ENCODE measurements at regions not wholly inside any gene's neighbourhood (a gene's known extent, or its start where the extent isn't known, plus 50 kb on each side); places are given as distances from the start of the nearest gene placed in this dataset.
"Not testable (repeated sequence)": the region's sequence is repeated elsewhere in the genome, so short reads cannot be mapped to it uniquely, and the experiment has no call there.

DNA sequence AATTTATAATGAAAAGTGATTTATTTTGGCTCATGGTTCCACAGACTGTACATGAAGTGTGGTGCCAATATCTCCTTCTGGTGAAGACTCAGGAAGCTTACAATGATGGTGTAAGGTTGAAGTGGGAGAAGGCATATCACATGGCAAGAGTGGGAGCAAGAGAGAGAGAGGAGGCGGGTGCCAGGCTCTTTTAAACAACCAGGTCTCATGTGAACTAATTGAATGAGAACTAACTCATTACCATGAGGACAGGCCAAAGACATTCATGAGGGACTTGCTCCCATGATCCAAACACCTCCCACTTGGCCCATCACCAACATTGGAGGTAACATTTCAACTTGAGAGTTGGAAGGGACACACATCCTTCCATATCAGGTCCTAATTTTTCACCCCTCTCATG lies 155.2 kb downstream of the SLC38A4 start:
- no peak for DNase-seq (ENCODE audit: extremely low read depth in 1 of 2, low read depth in 1 of 2)

DNA sequence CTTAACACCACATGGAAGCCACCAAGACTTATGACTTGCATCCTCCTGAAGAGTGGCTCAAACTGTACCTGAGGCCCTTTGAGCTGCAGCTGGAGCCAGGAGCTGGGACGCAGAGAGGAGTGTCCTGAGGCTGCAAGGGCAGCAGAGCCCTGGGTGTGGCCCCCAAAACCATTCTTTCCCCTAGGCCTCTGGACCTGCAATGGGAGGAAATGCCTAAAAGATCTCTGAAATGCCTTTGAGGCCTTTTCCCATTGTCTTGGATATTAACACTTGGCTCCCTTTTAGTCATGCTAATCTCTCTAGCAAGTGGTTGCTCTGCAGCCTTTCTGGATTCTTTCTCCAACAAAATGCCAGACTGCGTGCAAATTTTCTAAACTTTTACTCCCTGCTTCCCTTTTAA lies 156.1 kb downstream of the SLC38A4 start:
- no peak for DNase-seq (ENCODE audit: extremely low read depth in 1 of 2, low read depth in 1 of 2)

DNA sequence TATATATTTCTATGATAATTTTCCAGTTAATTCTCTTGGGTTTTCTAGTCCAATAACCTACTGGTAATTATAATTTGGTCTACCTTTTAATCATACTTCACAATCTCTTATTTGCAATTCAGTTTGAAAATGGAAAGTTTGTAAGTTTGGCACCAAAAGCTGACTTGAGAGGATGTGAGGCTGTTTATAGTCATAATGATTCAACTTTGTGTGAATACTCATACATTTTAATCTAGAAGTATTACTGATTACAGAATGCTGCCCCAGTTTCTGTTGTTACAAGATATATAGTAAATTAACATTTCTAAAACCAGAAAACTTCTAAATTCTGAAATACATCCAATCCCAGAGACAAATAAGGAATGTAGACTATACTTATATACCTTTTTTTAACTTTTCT lies 158.2 kb downstream of the SLC38A4 start:
- DNase-seq (ENCODE audit: extremely low read depth in 1 of 2, low read depth in 1 of 2) = no peak

DNA sequence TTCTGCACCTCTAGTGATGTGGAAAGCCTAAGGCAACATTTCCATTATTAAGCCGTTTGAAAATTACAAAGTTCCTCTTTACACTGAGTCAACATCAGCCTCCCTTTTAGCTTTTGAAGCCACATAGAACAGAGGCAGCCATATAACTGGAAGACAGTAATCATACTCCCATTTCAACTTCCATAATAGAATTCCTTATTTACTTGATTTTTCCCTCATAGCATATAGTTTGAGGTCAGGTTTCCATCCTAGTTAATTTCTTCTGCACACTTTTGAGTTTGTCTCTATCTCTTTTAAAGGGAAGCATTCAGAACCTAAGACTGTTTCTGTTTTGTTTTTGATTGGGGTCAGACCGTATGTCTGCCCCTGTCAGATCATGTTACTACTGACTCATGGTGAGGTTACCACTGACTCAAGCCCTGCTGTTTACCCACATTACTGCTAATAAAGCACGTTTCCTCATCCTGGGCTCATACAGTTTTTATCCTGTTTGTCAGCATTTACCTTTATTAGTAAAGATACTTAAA lies 161.0 kb downstream of the SLC38A4 start:
- peak in 1 of 2 donors; percentile 18 for DNase-seq (ENCODE audit: extremely low read depth in 1 of 2, low read depth in 1 of 2)

DNA sequence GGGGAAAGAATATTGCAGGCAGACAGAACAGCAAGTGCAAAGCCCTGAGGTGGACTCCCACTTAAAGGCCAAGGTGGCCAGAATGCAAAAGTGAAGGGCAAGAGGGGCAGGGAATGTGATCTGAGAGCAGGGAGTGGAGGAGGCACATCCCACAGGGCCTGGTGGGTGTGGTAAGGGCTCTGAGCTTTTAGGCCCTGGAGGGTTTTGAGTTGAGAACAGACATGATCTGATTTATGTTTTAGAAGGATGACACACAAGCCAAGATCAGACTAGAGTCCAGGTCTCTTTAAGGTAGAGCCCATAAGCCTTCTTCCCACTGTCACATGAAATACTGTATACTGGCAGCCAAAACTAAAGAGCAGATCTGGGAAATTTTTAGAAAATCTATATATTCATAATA lies 162.5 kb downstream of the SLC38A4 start:
- DNase-seq (ENCODE audit: extremely low read depth in 1 of 2, low read depth in 1 of 2) = no peak

DNA sequence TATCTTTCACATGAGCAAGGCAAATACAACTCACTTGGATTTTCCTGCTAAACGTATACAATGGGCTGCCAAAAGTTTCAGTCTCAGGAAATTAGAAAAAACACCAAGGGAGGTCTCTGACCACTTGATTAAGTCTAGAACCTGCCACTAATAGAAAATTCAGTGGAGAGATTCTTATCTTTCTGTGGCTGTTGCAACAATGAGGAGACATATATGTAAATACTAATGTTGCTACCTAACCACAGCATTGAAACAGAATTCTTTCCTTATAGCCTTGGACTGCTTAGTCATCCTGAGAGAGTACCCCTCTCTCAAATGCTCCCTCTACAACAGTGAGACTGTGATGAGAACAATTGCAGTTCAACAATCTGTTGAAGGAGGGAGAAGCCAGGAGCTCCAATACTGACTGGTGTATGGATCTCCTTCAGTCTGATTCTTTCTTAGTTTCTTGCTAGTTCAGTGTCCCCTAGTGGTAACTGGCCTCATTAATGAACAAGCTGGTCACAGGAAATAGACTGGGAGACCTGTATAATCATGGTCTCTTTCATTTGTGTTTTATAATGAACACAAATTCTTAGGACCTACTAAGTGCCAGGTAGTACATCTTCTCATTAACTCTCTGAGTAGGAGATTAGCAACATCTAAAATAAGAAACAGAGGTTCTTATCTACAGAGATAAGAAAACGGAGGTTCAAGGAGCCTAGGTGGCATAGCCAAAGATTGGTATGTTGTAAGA lies 164.5 kb downstream of the SLC38A4 start:
- DNase-seq (ENCODE audit: extremely low read depth in 1 of 2, low read depth in 1 of 2) = no peak

DNA sequence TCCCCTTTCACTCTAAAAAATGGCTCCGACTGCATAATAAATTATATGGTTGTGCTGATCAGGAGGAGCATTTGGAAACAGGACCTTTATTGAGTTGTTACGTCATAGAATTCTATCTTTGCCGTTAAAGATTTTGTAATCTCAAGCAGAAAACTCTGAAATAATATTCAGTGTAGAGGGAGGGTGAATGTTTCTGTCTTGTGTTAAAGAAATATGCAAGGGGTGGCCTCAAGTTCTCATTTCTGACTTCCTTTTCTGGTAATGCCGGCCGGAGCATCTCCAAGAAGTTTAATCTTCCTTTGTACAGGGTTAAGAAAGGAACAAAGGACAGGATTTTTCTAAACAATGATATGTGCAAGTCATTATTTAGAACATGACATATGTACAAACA lies 165.1 kb downstream of the SLC38A4 start:
- DNase-seq (ENCODE audit: extremely low read depth in 1 of 2, low read depth in 1 of 2) = no peak

DNA sequence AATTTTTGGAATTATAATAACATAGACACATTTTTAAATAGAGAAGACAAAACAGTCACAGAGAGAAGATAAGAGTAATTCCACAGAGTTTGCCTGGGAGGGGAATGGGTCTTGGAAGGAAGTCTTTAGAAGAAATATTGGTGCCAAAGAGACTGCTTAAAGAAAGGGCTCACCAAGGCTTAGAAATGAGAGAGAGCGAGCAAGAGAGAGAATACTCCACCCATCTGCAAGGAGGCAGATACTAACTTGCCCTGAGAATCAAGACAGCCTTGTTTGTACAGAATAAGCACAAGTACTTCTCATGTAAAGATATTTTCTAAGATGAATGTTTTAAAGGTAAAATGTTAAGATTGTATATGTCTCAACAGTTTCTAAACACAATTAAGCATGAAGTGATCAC lies 165.5 kb downstream of the SLC38A4 start:
- DNase-seq (ENCODE audit: extremely low read depth in 1 of 2, low read depth in 1 of 2) = no peak

DNA sequence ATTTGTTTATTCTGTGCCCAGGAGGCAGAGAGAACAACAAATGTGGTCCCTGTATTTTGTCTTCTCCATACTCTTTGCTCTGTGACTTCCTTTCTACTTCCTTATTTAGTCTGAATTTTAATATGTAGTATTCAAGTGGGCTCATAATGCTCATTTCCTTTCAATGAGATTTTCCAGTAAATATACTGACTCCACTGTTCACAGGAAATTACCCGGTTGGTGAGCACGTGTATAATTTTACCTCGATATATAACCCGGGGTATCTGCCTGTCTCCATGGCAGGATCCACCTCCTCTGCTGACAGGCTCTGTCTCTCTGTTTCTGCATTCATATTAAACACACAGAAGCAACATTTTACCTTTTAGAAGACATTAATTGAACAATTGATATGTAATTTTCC lies 166.0 kb downstream of the SLC38A4 start:
- DNase-seq (ENCODE audit: extremely low read depth in 1 of 2, low read depth in 1 of 2) = no peak

DNA sequence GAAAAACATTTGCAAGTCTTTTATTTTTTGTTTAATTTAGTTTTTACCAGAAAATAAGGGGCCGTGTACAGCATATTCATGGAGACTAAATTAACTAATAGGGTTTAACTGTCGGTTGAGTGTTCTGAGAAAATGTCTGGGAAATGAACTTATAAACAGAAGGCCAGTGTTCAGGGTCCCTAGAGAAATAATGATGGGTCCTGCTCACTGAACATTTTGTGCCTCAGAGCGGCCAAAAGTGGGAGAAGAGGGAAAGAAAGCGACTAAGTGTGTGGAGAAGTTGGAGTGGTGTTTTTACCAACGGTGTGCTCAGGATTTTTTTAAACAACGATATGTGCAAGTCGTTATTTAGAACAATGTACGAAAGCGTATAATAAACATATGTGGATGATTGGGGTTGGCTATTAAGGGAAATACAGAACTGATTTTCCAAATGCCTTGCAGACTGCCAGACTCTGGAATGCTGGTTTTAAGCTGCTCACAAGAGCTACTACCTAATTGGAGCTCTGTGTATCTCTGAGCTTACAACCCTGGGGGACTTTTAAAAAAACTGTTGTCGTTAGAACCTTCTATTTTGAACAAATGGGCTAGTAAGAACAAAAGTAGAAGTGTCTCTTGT lies 166.7 kb downstream of the SLC38A4 start:
- no peak for DNase-seq (ENCODE audit: extremely low read depth in 1 of 2, low read depth in 1 of 2)

DNA sequence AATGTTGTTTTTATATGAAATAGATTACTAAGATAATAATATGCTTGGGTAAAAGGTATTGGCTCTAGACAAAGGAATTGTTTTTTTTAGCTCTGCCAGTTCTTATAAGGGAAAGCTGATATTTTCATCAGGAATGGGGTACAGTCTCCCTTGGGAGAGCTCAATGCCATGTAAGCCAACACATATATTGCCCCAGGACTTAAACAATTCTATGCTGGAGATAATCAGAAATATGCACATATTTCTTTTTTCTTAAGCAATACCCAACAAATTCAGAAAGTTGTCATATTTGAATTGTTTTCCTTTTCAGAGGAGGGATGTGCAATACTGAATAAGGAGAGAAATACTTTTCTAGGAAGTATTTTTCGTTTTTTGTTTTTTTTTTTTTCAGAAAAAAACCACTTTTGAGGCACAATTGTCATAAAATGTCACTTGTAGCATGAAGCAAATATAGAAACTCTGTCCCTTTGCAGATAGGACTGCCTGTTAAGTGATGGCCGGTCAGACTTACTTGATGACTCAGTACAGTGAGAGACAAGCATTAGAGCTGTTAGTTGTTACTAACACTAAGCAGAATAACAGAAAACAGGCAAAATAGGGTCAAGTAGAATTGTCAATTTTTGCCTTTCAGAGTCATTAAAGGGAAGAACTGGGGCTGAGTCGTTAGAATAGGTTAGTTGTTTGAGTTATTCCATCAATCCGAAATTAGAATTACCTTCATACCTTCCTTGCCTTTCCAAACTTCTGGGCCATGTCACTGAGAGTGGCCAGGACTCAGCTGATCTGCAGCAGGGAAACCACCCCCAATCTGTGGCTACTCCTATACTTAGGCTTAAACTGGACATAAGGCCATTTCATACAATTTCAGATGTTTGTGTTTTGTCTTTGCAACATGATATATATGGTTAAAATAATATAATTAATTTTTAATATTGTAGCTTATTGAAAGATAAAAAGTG lies 168.1 kb downstream of the SLC38A4 start:
- no peak for DNase-seq (ENCODE audit: extremely low read depth in 1 of 2, low read depth in 1 of 2)

DNA sequence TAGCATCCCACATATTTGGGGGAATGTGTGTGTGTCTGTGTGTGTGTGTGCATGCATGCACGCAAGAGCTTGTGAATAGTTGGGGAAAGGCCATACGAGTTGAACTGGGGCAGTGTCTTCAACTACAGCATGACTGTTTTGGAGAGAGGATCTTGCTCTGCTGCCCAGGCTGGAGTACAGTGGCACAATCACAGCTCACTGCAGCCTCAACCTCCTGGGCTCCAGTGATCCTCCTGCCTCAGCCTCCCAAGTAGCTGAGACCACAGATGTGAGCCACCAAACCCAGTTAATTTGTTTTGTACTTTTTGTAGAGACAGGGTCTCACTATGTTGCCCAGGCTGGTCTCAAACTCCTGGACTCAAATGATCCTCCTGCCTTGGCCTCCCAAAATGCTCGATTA lies 169.8 kb downstream of the SLC38A4 start:
- not testable (repeated sequence) for DNase-seq (ENCODE audit: extremely low read depth in 1 of 2, low read depth in 1 of 2)

DNA sequence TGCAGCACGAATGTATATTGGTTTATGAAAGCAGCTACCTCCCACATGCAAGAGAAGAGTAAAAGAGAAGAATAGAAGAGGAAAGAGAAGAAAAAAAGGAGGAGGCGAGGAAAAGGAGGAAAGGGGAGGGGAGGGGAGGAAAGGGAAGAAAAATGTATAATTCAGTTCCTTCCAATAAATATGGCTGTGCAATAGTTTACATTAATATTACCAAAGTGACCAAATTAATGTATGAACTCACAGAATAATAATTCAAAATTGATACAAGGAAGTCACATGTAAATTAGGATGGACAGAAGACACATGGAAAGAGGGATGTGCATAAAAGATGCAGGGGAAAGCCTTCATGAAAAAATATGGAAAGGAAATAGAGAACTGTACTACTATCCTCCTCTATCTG lies 172.5 kb downstream of the SLC38A4 start:
- DNase-seq (ENCODE audit: extremely low read depth in 1 of 2, low read depth in 1 of 2) = no peak

DNA sequence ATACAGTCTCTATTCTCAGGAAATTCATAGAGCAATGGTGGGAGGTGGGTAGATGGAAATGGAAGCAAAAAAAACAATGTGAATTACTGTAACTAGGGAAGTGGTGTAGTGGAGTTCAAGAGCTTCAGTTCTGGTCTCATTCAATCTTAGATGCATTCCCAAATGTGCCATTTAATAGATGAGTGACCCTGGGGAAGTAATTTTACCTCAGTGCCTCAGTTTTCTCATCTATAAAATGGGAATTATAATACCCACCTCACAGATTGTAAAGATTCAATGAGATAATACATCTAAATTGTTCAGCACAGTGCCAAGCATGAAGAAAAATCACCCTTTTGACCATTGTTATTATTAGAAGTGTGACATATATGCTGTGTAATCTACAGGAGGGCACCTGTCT lies 173.1 kb downstream of the SLC38A4 start:
- no peak for DNase-seq (ENCODE audit: extremely low read depth in 1 of 2, low read depth in 1 of 2)

DNA sequence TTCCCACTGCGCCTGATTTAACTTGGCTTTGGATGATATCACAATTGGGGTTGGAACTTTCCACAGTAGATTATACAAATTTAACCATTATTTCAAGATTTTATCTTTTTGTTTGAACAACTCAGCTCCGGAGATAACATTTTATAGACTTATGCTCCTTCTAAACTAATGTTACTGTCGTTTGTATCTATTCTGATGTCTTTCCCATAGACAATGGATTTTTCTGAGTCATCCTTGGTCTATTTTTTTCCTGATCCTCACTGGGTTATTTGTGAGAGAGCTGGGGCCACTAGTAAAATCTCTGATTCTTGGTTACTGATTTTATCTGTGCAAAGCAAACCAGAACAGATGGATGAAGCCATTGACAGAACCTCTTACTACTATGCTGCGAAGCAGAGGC lies 175.1 kb downstream of the SLC38A4 start:
- DNase-seq (ENCODE audit: extremely low read depth in 1 of 2, low read depth in 1 of 2) = no peak

DNA sequence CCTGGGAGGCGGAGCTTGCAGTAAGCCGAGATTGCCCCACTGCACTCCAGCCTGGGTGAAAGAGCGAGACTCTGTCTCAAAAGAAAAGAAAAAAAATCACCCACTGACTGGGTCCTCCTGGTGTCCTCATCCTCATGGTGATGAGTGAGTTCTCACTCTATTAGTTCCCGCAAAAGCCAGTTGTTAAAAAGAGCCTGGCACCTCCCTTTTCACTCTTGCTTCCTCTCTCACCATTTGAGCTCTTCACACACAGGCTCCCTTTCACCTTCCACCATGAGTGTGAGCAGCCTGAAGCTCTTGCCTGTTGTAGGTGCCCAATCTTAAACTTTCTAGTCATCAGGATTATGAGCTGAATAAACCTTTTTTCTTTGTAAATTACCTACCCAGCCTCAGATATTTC lies 176.4 kb downstream of the SLC38A4 start:
- DNase-seq (ENCODE audit: extremely low read depth in 1 of 2, low read depth in 1 of 2) = no peak

DNA sequence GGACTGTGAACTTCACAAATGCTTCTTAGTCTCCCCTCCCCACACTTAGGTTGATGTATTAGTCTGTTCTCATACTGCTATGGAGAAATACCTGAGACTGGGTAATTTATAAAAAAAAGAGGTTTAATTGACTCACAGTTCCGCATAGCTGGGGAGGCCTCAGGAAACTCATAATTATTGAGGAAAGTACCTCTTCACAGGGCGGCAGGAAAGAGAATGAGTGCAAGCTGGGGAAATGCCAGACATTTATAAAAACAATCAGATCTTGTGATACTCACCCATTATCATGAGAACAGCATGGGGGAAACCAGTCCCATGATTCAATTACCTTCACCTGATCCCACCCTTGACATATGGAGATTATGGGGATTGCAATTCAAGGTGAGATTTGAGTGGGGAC lies 178.8 kb downstream of the SLC38A4 start:
- DNase-seq (ENCODE audit: extremely low read depth in 1 of 2, low read depth in 1 of 2) = no peak

DNA sequence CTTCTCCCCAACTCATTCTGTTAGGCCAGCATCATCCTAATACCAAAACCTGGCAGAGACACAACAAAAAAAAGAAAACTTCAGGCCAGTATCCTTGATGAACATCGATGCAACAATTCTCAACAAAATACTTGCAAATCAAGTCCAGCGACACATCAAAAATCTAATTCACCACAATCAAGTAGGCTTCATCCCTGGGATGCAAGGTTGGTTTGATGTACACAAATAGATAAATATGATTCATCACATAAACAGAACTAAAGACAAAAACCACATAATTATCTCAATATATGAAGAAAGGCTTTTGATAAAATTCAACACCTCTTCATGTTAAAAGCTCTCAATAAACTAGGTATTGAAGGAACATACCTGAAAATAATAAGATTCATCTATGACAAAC lies 184.1 kb downstream of the SLC38A4 start:
- not testable (repeated sequence) for DNase-seq (ENCODE audit: extremely low read depth in 1 of 2, low read depth in 1 of 2)

DNA sequence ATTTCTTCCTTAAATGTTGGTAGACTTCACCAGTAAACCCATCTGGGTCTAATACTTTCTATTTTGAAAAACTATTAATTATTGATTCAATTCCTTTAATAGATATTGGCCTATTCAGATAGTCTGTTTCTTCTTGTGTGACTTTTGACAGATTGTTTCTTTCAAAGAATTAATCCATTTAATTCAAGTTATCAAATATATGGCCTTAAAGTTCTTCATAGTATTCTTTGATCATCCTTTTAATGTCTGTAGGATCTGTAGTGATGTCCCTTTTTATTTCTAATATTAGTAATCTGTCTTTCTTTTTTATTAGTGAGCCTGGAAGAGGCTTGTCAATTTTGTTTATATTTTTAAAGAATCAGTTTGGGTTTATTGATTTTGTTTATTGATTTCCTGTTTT lies 190.0 kb downstream of the SLC38A4 start:
- no peak for DNase-seq (ENCODE audit: extremely low read depth in 1 of 2, low read depth in 1 of 2)

DNA sequence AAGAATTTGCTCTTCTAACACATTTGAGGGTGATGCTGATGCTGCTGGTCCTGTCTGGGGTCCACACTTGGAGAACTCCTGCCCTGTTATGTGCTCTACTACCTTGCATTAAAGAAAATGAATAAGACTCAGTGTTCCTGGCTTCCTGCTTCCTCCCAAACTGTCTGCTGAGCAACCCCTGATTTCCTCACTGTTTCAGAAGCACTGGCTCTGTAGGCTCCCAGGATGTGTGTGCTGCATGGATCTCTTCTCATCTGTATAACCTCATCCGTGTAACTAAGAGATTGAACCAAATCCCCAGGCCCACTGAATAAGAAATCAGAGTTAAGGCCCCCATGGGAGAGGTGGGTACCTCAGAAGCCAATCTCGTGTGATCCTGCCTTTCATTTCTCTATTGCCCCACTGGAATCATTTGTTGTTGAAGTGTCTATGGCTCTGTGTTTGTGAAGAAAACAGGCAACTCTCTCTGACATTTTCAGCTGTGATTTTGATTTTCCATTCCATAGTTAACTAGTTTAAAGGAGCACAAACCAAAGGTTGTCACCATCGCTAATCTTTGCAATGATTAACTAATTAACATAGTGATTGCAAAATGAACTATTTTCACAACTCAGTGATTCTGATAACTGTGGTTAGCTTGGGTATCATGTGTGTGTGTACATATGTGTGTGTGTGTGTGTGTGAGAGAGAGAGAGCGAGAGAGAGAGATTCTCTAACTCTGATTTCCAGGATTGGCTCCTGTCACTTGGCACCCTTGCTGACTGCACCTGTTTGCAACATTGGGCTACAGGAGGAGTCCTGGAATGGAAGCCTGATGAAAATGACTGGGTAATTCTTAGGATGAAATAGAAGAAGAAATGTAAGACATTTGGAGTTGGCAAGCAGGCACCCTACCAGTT lies 196.2 kb downstream of the SLC38A4 start:
- no peak for DNase-seq (ENCODE audit: extremely low read depth in 1 of 2, low read depth in 1 of 2)
